Breast epithelium (tissue), 3 donors: ENCODE measurements at regions not wholly inside any gene's neighbourhood (a gene's known extent, or its start where the extent isn't known, plus 50 kb on each side); places are given as distances from the start of the nearest gene placed in this dataset.

Source experiments
- POLR2AphosphoS5 ChIP-seq, 3 donors: sonication (generic); formaldehyde crosslinking; IDR thresholded peaks; one replicate each; pipeline ENCODE4 v1.6.1; 2017; ENCODE audit warnings: antibody characterized with exemption in 3 of 3
- TF ChIP-seq, protein P1 (sequence below), 3 donors: fragments of 450-650 bp; IDR thresholded peaks; one replicate each; pipeline ENCODE4 v1.5.1; 2016 to 2017; ENCODE audit warnings: antibody characterized with exemption in 3 of 3, mild to moderate bottlenecking in 3 of 3, moderate library complexity in 3 of 3

DNA sequence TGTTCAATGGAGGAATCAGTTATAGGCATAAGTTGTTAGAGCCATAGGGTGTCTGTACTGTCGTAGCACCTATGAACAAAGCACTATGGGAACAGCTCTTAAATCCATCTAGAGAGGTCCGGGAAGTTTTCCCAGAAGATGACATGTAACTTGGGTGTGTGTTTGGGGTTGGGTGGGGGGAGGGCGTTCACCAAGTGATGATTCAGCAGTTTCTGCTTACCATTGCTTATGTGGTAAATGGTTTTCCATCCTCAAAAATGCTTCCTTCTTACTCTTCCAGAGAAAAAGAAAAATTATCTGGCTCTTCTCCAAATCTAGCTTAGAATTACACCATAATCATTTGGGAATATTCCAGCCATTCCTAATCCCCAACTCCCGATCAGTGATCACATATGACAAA is 361.1 kb upstream of the ZNF521 start:
- TF ChIP-seq, protein P1, sequence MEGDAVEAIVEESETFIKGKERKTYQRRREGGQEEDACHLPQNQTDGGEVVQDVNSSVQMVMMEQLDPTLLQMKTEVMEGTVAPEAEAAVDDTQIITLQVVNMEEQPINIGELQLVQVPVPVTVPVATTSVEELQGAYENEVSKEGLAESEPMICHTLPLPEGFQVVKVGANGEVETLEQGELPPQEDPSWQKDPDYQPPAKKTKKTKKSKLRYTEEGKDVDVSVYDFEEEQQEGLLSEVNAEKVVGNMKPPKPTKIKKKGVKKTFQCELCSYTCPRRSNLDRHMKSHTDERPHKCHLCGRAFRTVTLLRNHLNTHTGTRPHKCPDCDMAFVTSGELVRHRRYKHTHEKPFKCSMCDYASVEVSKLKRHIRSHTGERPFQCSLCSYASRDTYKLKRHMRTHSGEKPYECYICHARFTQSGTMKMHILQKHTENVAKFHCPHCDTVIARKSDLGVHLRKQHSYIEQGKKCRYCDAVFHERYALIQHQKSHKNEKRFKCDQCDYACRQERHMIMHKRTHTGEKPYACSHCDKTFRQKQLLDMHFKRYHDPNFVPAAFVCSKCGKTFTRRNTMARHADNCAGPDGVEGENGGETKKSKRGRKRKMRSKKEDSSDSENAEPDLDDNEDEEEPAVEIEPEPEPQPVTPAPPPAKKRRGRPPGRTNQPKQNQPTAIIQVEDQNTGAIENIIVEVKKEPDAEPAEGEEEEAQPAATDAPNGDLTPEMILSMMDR (IDR thresholded peaks at IDR 0.05) = no peak
- no peak for TF ChIP-seq POLR2AphosphoS5 (IDR thresholded peaks at IDR 0.05)
